HG02938 (cell line): ENCODE measurements at regions not wholly inside any gene's neighbourhood (a gene's known extent, or its start where the extent isn't known, plus 50 kb on each side); places are given as distances from the start of the nearest gene placed in this dataset.
"Not testable (repeated sequence)": the region's sequence is repeated elsewhere in the genome, so short reads cannot be mapped to it uniquely, and the experiment has no call there.

Experiments used
- ATAC-seq: cut with Tn5 transposase; IDR thresholded peaks from one replicate; pipeline ENCODE4 v1.9.1; 2021; ENCODE audit warnings: mild to moderate bottlenecking, moderate library complexity; ENCODE audit not compliant: unreplicated experiment

- ATAC-seq = not testable (repeated sequence)
Observed at GRCh38 chr18:38771620-38772019, 1206.0 kb upstream of the CELF4 start.

GRCh38 chr18:38768504-38768903, 1202.9 kb upstream of the CELF4 start:
- ATAC-seq = no peak

GRCh38 chr18:38759457-38759856, 1193.9 kb upstream of the CELF4 start:
- no peak for ATAC-seq

- ATAC-seq = no peak
Observed at GRCh38 chr18:38756436-38756835, 1190.8 kb upstream of the CELF4 start.

- peak; percentile 55 for ATAC-seq
Observed at GRCh38 chr18:38752430-38752829, 1186.8 kb upstream of the CELF4 start.

- ATAC-seq = no peak
Observed at GRCh38 chr18:38751898-38752297, 1186.3 kb upstream of the CELF4 start.

- ATAC-seq = no peak
Observed at GRCh38 chr18:38751211-38751610, 1185.6 kb upstream of the CELF4 start.

- no peak for ATAC-seq
Observed at GRCh38 chr18:38750751-38751150, 1185.2 kb upstream of the CELF4 start.

- no peak for ATAC-seq
Observed at GRCh38 chr18:38747153-38747552, 1181.6 kb upstream of the CELF4 start.

- ATAC-seq = not testable (repeated sequence)
Observed at GRCh38 chr18:38720181-38720580, 1154.6 kb upstream of the CELF4 start.

GRCh38 chr18:38718365-38718901, 1152.8 kb upstream of the CELF4 start:
- ATAC-seq = no peak

- no peak for ATAC-seq
Observed at GRCh38 chr18:38709122-38709521, 1143.5 kb upstream of the CELF4 start.

- ATAC-seq = no peak
Observed at GRCh38 chr18:38706373-38706772, 1140.8 kb upstream of the CELF4 start.

- no peak for ATAC-seq
Observed at GRCh38 chr18:38698088-38698487, 1132.5 kb upstream of the CELF4 start.

GRCh38 chr18:38695559-38696280, 1130.1 kb upstream of the CELF4 start:
- no peak for ATAC-seq

- no peak for ATAC-seq
Observed at GRCh38 chr18:38693104-38693503, 1127.5 kb upstream of the CELF4 start.

GRCh38 chr18:38690626-38691025, 1125.0 kb upstream of the CELF4 start:
- ATAC-seq = no peak

GRCh38 chr18:38688416-38688815, 1122.8 kb upstream of the CELF4 start:
- ATAC-seq = no peak

GRCh38 chr18:38670486-38670885, 1104.9 kb upstream of the CELF4 start:
- ATAC-seq = no peak

GRCh38 chr18:38664929-38665328, 1099.3 kb upstream of the CELF4 start:
- no peak for ATAC-seq

- no peak for ATAC-seq
Observed at GRCh38 chr18:38663682-38664081, 1098.1 kb upstream of the CELF4 start.

- no peak for ATAC-seq
Observed at GRCh38 chr18:38663270-38663669, 1097.7 kb upstream of the CELF4 start.

GRCh38 chr18:38654946-38655345, 1089.3 kb upstream of the CELF4 start:
- ATAC-seq = no peak
